GM12872 (cell line): ENCODE measurements at regions not wholly inside any gene's neighbourhood (a gene's known extent, or its start where the extent isn't known, plus 50 kb on each side); places are given as distances from the start of the nearest gene placed in this dataset.

Experiments used
- CTCF ChIP-seq: IDR thresholded peaks from 3 replicates; pipeline ENCODE4 v1.5.1; 2011; ENCODE audit warnings: low read depth, mild to moderate bottlenecking, low read length, moderate library complexity; ENCODE audit not compliant: insufficient read depth

DNA sequence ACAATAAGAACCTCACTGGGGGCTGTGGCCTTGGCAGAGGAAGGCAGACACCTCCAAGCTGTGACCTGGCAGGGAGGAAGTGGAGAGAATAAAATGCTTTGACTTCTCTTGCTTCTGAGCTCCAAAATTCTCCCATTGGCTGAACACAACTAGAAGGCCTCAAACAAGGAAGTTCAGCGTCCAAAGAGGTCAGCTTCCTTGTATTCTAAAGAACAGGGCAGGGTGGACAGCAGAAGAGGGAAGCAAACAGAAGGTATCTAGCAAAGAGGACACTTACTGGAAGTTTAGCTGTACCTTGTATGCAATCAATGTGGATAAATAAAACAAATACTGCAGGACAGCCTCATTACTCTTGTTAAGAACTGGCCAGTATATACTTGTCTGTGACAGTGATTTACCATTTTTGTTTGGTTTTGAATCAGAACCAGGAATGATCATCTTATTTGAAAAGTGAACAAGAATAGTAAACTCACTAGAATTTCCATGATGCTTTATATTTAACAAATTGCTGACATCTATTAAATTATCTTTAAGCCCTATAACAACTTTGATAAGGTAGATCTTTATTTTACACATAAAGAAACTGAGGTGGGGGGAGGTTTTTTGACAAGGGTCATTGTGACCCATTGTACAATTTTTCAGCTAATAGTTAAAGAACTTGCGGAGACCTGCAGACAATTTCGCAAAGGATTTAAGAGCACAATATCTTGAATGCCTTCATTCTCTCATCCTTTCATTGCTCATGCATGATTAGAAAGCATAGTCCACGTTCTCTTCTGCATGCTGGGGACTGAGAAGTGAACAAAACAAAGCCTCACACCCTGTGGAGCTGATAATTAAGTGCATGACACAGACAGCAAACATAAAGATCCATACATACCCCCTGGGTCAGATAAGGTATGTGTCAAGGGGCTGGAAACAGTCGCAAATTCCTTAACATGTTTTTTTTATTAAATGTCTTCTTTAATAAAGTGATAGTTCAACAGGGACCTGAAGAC, 1448.0 kb downstream of the AACS start:
- no peak for TF ChIP-seq CTCF

GRCh38 chr12:126518596-126519200, 1453.5 kb downstream of the AACS start:
- TF ChIP-seq CTCF: no peak

DNA sequence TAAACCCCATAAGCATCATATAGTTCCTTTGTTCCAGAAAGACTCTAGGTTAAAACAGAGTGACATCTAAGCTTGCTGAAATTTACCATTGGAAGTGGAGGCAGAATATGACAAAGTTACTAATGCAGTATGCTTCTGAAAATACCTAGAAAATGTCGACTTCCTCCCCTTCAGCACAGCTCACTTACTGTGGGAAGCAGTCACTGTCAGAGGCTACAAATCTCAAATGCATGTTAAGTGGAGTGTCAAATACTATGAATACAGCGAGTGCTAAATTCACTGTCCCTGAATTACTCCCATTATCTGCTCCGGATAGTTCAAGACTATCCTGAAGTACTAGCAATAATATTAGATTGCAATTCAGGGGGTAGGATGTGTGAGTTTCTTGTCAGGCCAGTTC, 1454.6 kb downstream of the AACS start:
- TF ChIP-seq CTCF: no peak

DNA sequence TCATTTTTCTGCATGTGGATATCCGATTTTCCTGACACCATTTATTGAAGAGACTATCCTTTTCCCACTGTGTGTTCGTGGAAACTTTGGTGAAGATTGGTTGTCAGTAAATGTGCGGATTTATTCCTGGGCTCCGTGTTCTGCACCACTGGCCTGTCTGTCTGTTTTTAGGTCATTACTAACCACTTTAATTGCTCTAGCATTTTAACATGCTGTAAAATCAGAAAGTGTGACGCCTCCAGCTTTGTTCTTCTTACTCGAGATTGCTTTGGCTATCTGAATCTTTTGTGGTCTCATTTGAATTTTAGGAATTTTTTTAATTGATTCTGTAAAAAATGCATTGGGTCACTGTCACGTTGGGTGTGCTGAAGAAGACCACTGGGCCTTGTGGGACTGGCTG, 1458.7 kb downstream of the AACS start:
- no peak for TF ChIP-seq CTCF

GRCh38 chr12:126534495-126534894, 1469.3 kb downstream of the AACS start:
- TF ChIP-seq CTCF: no peak

DNA sequence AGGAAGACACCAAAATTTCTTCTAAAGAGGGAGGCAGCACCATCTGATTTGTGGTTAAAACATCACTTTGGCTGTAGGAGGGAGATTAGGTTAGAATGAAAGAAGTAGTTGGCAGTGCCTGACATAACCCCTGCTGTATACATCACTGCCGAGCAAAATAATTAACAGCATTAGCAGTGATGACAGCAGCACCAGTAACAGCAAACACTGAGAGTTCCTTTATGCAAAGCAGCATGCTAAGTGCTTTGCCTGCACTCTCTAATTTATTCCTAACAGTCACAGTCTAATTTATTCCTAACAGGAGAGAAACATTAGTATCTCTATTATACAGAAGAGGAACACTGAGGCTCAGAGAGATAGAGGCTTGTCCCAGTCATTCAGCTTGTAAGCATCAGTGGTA, 1469.7 kb downstream of the AACS start:
- TF ChIP-seq CTCF: no peak

DNA sequence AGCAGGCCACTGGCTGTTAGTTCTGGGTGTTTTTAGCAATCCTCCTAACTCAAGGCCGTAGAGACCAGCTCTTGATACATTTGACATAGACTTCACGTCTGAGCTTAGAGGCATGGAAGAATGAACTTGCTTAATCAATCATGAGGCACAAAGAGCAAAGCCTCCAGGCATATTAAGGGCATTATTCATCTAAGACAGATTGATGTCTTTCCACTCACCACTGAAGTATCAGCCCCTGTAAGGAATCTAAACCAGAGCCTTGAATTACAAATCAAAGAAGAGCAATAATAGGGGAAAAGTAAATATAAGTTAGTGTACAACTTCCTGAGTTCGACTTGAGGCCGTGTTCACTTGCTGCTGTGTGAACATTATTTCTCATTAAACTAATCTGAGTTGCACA, 1470.7 kb downstream of the AACS start:
- TF ChIP-seq CTCF: no peak
